ENCODE measurements at regions not wholly inside any gene's neighbourhood (a gene's known extent, or its start where the extent isn't known, plus 50 kb on each side); places are given as distances from the start of the nearest gene placed in this dataset.

- TF ChIP-seq FOXK1 (CRISPR knock-in tag; IDR thresholded peaks at IDR 0.05; ENCODE audit: borderline replicate concordance): no peak
Measured at GRCh38 chr10:59513558-59513957, 151.2 kb upstream of the FAM13C start (continued).

DNA sequence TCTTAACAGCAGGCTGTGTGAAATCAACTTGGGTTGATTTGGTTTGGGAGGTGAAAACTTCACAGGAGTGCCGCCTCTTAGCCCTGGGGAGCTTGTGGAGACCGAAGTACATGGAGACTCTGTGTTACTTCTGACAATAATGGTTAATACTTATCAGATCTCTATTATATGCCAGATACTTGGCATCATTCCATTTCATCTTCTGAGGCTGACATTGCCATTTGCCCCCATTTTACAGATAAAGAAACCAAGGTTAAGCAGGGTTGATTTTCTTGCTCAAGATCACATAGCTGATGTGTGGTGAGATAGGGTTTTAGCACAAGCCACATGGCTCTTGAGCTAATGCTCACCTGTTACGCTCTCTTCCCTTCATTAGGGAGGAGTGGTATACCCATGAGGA is 150.6 kb upstream of the FAM13C start:
- in situ Hi-C loops (cut with MboI): no loop called here
- FAIRE-seq: no peak
- H2AFZ ChIP-seq (ENCODE audit: low read depth, low read length): no peak overlapping the region
- H4K20me1 ChIP-seq (replicated peaks; ENCODE audit: control insufficient read depth, insufficient read depth, low read length): no peaks in the 10 kb centered on the region
- no peaks in the 10 kb centered on the region for H3K79me2 ChIP-seq (ENCODE audit: control insufficient read depth, insufficient read depth, low read length)
- H3K36me3 ChIP-seq (ENCODE audit: control insufficient read depth, insufficient read depth, low read length): no peaks in the 10 kb centered on the region
- H3K9ac ChIP-seq (ENCODE audit: insufficient read depth in 1 of 2, low read depth in 2 of 2, low read length in 2 of 2): no peak overlapping the region
- H3K4me3 ChIP-seq: no peak overlapping the region
- no peaks in the 10 kb centered on the region for H3K9me3 ChIP-seq (replicated peaks; ENCODE audit: control insufficient read depth, insufficient read depth, low read depth, low read length)
- WGBS (ENCODE audit: insufficient coverage, low coverage, missing lambda C conversion rate): 2% methylated on average over 3 of the region's 3 CpGs
- ChIA-PET CTCF (ENCODE audit: low intra/inter-chr PET ratio) (no interaction called here), POLR2A (interaction anchor here (0.7 kb wide), 1 partner anchor 150 kb away, joined by 3 read pairs; no protein-coding TSS in a partner anchor)
- no peak overlapping the region for H3K27ac ChIP-seq (ENCODE audit: extremely low read depth, low read depth, low read length)
- no peaks in the 10 kb centered on the region for H3K9me1 ChIP-seq (ENCODE audit: control insufficient read depth, insufficient read depth, low read length)
- no peak for DNase-seq (ENCODE audit: extremely low read depth in 1 of 4, low spot score in 3 of 4)
- no peak overlapping the region for H3K4me2 ChIP-seq (ENCODE audit: insufficient read depth, low read length)
- no peaks in the 10 kb centered on the region for H3K27me3 ChIP-seq (ENCODE audit: control insufficient read depth in 2 of 2, insufficient read depth in 2 of 2, low read length in 2 of 2)
- no peak for ATAC-seq
- BruUV-seq (replicated peaks): no TSS peak
- intact Hi-C loops (cut with micrococcal nuclease): no loop called here
- TF ChIP-seq ZNF165 (CRISPR knock-in tag; IDR thresholded peaks at IDR 0.05; ENCODE audit: borderline replicate concordance): no peak
- no peak for TF ChIP-seq ZNF197 (CRISPR knock-in tag; IDR thresholded peaks at IDR 0.05; ENCODE audit: low read depth)
- no peak for TF ChIP-seq MBD2 (IDR thresholded peaks at IDR 0.05; ENCODE audit: borderline replicate concordance, low read depth)
- TF ChIP-seq, protein P1, sequence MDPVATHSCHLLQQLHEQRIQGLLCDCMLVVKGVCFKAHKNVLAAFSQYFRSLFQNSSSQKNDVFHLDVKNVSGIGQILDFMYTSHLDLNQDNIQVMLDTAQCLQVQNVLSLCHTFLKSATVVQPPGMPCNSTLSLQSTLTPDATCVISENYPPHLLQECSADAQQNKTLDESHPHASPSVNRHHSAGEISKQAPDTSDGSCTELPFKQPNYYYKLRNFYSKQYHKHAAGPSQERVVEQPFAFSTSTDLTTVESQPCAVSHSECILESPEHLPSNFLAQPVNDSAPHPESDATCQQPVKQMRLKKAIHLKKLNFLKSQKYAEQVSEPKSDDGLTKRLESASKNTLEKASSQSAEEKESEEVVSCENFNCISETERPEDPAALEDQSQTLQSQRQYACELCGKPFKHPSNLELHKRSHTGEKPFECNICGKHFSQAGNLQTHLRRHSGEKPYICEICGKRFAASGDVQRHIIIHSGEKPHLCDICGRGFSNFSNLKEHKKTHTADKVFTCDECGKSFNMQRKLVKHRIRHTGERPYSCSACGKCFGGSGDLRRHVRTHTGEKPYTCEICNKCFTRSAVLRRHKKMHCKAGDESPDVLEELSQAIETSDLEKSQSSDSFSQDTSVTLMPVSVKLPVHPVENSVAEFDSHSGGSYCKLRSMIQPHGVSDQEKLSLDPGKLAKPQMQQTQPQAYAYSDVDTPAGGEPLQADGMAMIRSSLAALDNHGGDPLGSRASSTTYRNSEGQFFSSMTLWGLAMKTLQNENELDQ (CRISPR knock-in tag; IDR thresholded peaks at IDR 0.05; ENCODE audit: borderline replicate concordance): no peak
- H3K4me1 ChIP-seq (replicated peaks in 1 of 2; ENCODE audit: control insufficient read depth in 2 of 2, insufficient read depth in 2 of 2, low read length in 2 of 2): no peaks in the 10 kb centered on the region
